ENCODE measurements at regions not wholly inside any gene's neighbourhood (a gene's known extent, or its start where the extent isn't known, plus 50 kb on each side); places are given as distances from the start of the nearest gene placed in this dataset.

DNA sequence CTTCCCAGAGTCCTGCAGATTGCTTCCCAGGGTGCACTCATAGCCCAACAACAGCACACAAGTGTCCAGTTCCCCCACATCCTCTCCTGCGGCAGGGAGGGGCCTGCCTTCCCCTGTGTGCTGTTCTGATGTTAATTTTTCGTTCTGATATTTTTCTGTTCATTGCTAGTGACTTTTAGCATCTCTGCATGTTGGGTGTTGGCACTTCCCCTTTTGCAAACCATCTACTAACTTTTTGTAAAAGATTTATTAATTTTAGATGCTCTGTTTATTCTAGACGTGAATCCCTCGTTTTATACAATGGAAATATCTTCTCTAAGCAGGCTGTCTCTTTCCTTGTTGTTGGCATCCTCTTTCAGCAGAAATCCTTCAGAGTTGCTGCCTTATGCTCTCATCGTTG is 97.3 kb upstream of the DAP start:
- no peak overlapping the region for H3K4me2 ChIP-seq (replicated peaks; ENCODE audit: low read depth, low read length, poor library complexity, severe bottlenecking)
- H3K9me3 ChIP-seq (ENCODE audit: control extremely low read depth in 1 of 3, control insufficient read depth in 2 of 3, insufficient read depth in 1 of 3, low read length in 2 of 3) = no peaks in the 10 kb centered on the region
- DNase-seq = no peak
- intact Hi-C loops (cut with micrococcal nuclease) = loop anchor here (10.0 kb wide), 1 partner anchor 164 kb away; no protein-coding TSS in a partner anchor
- H3K27me3 ChIP-seq (replicated peaks in 1 of 4; ENCODE audit: control extremely low read depth in 1 of 4, control insufficient read depth in 3 of 4, insufficient read depth in 4 of 4, low read length in 3 of 4) = peaks cover 0 to 7% (median 2%) of the 10 kb centered on the region in 4 experiments
- POLR2A ChIA-PET = no interaction called here
- no peak overlapping the region for H3K4me3 Mint-ChIP-seq
- TF ChIP-seq, protein P1, sequence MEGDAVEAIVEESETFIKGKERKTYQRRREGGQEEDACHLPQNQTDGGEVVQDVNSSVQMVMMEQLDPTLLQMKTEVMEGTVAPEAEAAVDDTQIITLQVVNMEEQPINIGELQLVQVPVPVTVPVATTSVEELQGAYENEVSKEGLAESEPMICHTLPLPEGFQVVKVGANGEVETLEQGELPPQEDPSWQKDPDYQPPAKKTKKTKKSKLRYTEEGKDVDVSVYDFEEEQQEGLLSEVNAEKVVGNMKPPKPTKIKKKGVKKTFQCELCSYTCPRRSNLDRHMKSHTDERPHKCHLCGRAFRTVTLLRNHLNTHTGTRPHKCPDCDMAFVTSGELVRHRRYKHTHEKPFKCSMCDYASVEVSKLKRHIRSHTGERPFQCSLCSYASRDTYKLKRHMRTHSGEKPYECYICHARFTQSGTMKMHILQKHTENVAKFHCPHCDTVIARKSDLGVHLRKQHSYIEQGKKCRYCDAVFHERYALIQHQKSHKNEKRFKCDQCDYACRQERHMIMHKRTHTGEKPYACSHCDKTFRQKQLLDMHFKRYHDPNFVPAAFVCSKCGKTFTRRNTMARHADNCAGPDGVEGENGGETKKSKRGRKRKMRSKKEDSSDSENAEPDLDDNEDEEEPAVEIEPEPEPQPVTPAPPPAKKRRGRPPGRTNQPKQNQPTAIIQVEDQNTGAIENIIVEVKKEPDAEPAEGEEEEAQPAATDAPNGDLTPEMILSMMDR (IDR thresholded peaks at IDR 0.05) = no peak
- TF ChIP-seq EZH2 (IDR thresholded peaks at IDR 0.05; ENCODE audit: borderline replicate concordance, insufficient read depth, low read depth, low read length, poor library complexity, severe bottlenecking) = no peak
- H3K79me2 ChIP-seq (ENCODE audit: control insufficient read depth, insufficient read depth, low read length) = no peaks in the 10 kb centered on the region
- no peaks in the 10 kb centered on the region for H3K4me1 ChIP-seq (ENCODE audit: control insufficient read depth in 2 of 2, insufficient read depth in 2 of 2, low read length in 2 of 2)
- H3K27me3 Mint-ChIP-seq = peaks cover 24% of the 10 kb centered on the region
- no peak overlapping the region for H3K27ac Mint-ChIP-seq
- H3K9ac ChIP-seq (ENCODE audit: low read length) = no peak overlapping the region
- no peak overlapping the region for H3K4me3 ChIP-seq (ENCODE audit: control extremely low read depth in 1 of 5, extremely low read depth in 1 of 5, insufficient read depth in 1 of 5, low read depth in 2 of 5, low read length in 4 of 5)
- no peak overlapping the region for H3K27ac ChIP-seq (ENCODE audit: low read length in 2 of 2)
- H3K9me3 Mint-ChIP-seq (ENCODE audit: insufficient read depth) = no peaks in the 10 kb centered on the region
- no peaks in the 10 kb centered on the region for H3K36me3 ChIP-seq (replicated peaks in 1 of 2; ENCODE audit: control extremely low read depth in 1 of 2, control insufficient read depth in 1 of 2, extremely low read depth in 1 of 2, insufficient read depth in 2 of 2, low read length in 1 of 2)
- WGBS (ENCODE audit: insufficient coverage) = no CpG with 5 or more reads among the region's 5 CpGs
- CTCF ChIA-PET = no interaction called here
- no peak overlapping the region for H2AFZ ChIP-seq (ENCODE audit: insufficient read depth, low read depth, low read length, poor library complexity, severe bottlenecking)
- ATAC-seq (ENCODE audit: low read depth) = no peak
- no peaks in the 10 kb centered on the region for H4K20me1 ChIP-seq (ENCODE audit: control insufficient read depth, insufficient read depth, low read length, poor library complexity, severe bottlenecking)
- H3K4me1 Mint-ChIP-seq = peaks cover 6% of the 10 kb centered on the region

DNA sequence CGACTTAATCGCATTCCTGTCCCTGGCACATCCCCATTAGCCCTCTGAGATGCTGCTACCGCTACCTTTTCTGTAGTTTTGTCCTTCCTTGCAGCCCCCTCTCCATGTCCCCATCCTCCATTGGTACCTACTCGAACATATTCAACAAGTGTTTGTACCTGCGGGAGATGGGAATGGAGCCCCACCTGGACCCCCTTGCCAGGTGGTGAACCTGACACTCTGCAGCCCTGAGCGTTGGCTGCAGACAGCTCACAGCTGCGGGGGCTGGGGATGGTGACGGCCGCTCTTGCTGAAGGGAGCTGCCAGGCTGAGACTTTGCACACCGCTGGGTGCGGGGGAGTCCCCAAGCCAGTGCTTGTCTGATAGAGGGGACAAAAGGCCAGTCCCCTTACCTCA is 96.3 kb upstream of the DAP start:
- H3K9ac ChIP-seq (ENCODE audit: low read length) = no peak overlapping the region
- H2AFZ ChIP-seq (ENCODE audit: insufficient read depth, low read depth, low read length, poor library complexity, severe bottlenecking) = peak overlapping the region; percentile 19
- no peak overlapping the region for H3K27ac ChIP-seq (ENCODE audit: low read length in 2 of 2)
- no peaks in the 10 kb centered on the region for H3K4me1 ChIP-seq (ENCODE audit: control insufficient read depth in 2 of 2, insufficient read depth in 2 of 2, low read length in 2 of 2)
- intact Hi-C loops (cut with micrococcal nuclease) = loop anchor here (10.0 kb wide), 1 partner anchor 163 kb away; no protein-coding TSS in a partner anchor
- H3K9me3 Mint-ChIP-seq (ENCODE audit: insufficient read depth) = no peaks in the 10 kb centered on the region
- ChIA-PET POLR2A (no interaction called here), CTCF (interaction anchor here (0.7 to 2.2 kb wide), 9 partner anchors 16 to 617 kb away, joined by 3 to 8 read pairs (median 3); no protein-coding TSS in a partner anchor)
- no peak overlapping the region for H3K4me3 ChIP-seq (ENCODE audit: control extremely low read depth in 1 of 5, extremely low read depth in 1 of 5, insufficient read depth in 1 of 5, low read depth in 2 of 5, low read length in 4 of 5)
- H3K79me2 ChIP-seq (ENCODE audit: control insufficient read depth, insufficient read depth, low read length) = no peaks in the 10 kb centered on the region
- H3K9me3 ChIP-seq (ENCODE audit: control extremely low read depth in 1 of 3, control insufficient read depth in 2 of 3, insufficient read depth in 1 of 3, low read length in 2 of 3) = no peaks in the 10 kb centered on the region
- no peak overlapping the region for H3K4me2 ChIP-seq (replicated peaks; ENCODE audit: low read depth, low read length, poor library complexity, severe bottlenecking)
- TF ChIP-seq, protein P1 (IDR thresholded peaks at IDR 0.05) = peak; percentile 19
- TF ChIP-seq EZH2 (IDR thresholded peaks at IDR 0.05; ENCODE audit: borderline replicate concordance, insufficient read depth, low read depth, low read length, poor library complexity, severe bottlenecking) = no peak
- ATAC-seq (ENCODE audit: low read depth) (no peak), DNase-seq (no peak)
- H3K4me1 Mint-ChIP-seq = peaks cover 6% of the 10 kb centered on the region
- H3K36me3 ChIP-seq (replicated peaks in 1 of 2; ENCODE audit: control extremely low read depth in 1 of 2, control insufficient read depth in 1 of 2, extremely low read depth in 1 of 2, insufficient read depth in 2 of 2, low read length in 1 of 2) = no peaks in the 10 kb centered on the region
- H3K4me3 Mint-ChIP-seq = no peak overlapping the region
- WGBS (ENCODE audit: insufficient coverage) = 65% methylated on average over 9 of the region's 11 CpGs
- no peaks in the 10 kb centered on the region for H4K20me1 ChIP-seq (ENCODE audit: control insufficient read depth, insufficient read depth, low read length, poor library complexity, severe bottlenecking)
- H3K27ac Mint-ChIP-seq = no peak overlapping the region
- peaks cover 0 to 6% (median 2%) of the 10 kb centered on the region in 4 experiments for H3K27me3 ChIP-seq (replicated peaks in 1 of 4; ENCODE audit: control extremely low read depth in 1 of 4, control insufficient read depth in 3 of 4, insufficient read depth in 4 of 4, low read length in 3 of 4)
- peaks cover 24% of the 10 kb centered on the region for H3K27me3 Mint-ChIP-seq
